Ramos (cell line): ENCODE measurements at regions not wholly inside any gene's neighbourhood (a gene's known extent, or its start where the extent isn't known, plus 50 kb on each side); places are given as distances from the start of the nearest gene placed in this dataset.

ENCODE experiments used
- in situ Hi-C: fragments of 300-500 bp; cut with MboI; formaldehyde crosslinking; loops from one replicate; pipeline ENCODE4 v1.14.3; 2022; ENCODE audit warnings: low sequenced_read_pairs; ENCODE audit not compliant: unreplicated experiment

GRCh38 chr3:67846166-67846565 is 191.8 kb upstream of the SUCLG2 start:
- in situ Hi-C loops = no loop called here

- in situ Hi-C loops = no loop called here
Measured at GRCh38 chr3:67832817-67833216, 178.4 kb upstream of the SUCLG2 start.

DNA sequence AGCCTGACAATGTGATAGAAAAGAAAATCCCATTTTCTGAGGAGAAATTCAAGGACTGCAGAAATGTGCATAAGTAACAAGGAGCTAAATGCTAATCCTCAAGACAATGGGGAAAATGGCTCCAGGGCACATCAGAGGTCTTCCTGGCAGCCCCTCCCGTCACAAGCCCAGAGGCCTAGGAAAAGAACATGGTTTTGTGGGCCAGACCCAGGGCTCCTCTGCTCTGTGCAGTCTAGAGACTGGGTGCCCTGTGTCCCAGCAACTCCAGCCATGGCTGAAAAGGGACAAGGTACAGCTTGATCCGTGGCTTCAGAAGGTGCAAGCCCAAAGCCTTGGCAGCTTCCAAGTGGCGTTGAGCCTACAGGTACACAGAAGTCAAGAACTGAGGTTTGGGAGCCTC is 176.8 kb upstream of the SUCLG2 start:
- in situ Hi-C loops = no loop called here

GRCh38 chr3:67828486-67829010 is 174.1 kb upstream of the SUCLG2 start:
- in situ Hi-C loops = no loop called here

GRCh38 chr3:67821135-67821534 is 166.7 kb upstream of the SUCLG2 start:
- in situ Hi-C loops = loop anchor here (25.0 kb wide), 1 partner anchor 1066 kb away; no protein-coding TSS in a partner anchor

- in situ Hi-C loops = loop anchor here (25.0 kb wide), 1 partner anchor 1068 kb away; no protein-coding TSS in a partner anchor
Measured at GRCh38 chr3:67819447-67819846, 165.0 kb upstream of the SUCLG2 start.

DNA sequence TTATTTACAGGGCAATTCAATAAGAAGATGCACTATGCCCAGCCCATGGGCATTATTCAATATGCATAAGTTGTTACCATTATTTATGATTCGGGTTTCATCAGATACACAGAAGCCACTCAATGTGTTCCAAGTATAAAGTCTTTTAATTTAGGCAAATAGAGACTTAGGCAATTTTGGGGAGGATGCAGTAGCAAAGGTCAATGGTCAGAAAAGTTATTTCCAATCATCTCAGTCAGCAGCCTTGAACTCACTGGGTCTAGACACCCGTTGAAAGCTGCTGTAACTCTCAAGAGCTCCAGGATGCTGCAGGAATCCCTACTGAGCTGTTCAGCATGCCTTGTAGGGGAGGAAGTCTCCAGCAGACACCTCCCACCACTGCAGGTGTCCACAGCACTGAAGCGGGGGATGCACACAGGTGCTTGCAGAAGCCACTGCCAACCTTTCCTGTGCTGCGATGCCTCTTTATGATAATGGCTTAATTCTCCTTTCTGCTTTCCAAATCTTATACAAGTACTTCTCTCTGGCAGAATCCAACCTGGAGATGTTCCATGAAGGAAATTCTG is 155.0 kb upstream of the SUCLG2 start:
- in situ Hi-C loops = loop anchor here (25.0 kb wide), 1 partner anchor 1078 kb away; no protein-coding TSS in a partner anchor

GRCh38 chr3:67808906-67809305 is 154.5 kb upstream of the SUCLG2 start:
- in situ Hi-C loops = loop anchor here (25.0 kb wide), 1 partner anchor 1078 kb away; no protein-coding TSS in a partner anchor

DNA sequence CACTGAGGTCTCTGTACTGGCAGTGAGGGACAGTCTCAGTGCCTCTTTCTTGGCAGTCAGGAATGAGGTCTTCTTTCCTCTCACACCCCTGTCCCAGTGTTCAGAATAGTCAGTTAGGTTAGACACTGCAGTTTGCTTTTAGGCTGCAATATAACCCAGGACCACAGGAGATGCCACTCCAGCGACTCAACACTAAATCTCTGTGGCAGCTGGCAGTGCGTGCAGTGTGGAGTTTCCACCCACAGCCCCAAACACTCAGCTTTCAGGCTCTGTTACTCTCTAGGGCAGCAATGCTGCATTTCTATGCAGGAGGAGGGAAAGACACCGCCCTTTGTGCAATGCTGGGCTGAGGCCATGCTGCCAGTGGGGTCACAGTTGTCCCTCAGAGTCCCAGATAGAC is 150.2 kb upstream of the SUCLG2 start:
- in situ Hi-C loops = loop anchor here (25.0 kb wide), 1 partner anchor 1083 kb away; no protein-coding TSS in a partner anchor

- in situ Hi-C loops = loop anchor here (25.0 kb wide), 1 partner anchor 1083 kb away; no protein-coding TSS in a partner anchor
Measured at GRCh38 chr3:67804089-67804488, 149.7 kb upstream of the SUCLG2 start.

DNA sequence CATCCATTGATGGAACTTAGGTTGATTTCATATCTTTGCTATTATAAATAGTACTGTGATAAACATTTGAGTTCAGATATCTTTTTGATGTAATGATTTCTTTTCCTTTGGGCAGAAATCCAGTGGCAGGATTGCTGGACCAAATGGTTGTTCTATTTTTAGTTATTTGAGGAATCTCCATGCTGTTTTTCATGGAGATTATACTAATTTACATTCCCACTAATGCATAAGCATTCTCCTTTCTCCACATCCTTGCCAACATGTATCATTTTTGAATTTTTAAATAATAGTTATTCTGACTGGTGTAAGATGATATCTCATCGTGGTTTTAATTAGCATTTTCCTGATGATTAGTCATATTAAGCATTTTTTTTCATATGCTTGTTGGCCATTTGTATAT is 144.0 kb upstream of the SUCLG2 start:
- in situ Hi-C loops = loop anchor here (25.0 kb wide), 1 partner anchor 836 kb away; no protein-coding TSS in a partner anchor

DNA sequence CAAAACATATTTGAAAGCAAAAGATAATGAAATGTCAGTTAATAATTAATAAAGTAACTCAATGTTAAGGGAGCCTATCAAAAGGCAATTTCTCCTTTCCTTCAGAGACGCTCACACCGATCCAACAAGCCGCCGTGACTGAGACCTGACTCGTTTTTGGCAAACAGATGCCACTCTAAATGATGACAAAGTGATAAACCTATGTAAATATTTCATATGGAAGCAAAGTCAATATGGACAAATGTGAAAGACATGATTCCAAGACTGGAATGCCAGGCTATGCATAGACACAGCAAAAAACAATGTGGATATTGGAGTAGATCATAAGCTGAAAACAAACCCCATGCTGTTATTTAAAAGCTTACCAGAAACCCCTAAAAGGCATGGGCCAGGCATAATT is 137.2 kb upstream of the SUCLG2 start:
- in situ Hi-C loops = loop anchor here (25.0 kb wide), 1 partner anchor 829 kb away; no protein-coding TSS in a partner anchor

GRCh38 chr3:67790043-67790442 is 135.6 kb upstream of the SUCLG2 start:
- in situ Hi-C loops = loop anchor here (25.0 kb wide), 1 partner anchor 828 kb away; no protein-coding TSS in a partner anchor

GRCh38 chr3:67788396-67788795 is 134.0 kb upstream of the SUCLG2 start:
- in situ Hi-C loops = loop anchor here (5.0 to 25.0 kb wide), 2 partner anchors 401 to 826 kb away; no protein-coding TSS in a partner anchor

DNA sequence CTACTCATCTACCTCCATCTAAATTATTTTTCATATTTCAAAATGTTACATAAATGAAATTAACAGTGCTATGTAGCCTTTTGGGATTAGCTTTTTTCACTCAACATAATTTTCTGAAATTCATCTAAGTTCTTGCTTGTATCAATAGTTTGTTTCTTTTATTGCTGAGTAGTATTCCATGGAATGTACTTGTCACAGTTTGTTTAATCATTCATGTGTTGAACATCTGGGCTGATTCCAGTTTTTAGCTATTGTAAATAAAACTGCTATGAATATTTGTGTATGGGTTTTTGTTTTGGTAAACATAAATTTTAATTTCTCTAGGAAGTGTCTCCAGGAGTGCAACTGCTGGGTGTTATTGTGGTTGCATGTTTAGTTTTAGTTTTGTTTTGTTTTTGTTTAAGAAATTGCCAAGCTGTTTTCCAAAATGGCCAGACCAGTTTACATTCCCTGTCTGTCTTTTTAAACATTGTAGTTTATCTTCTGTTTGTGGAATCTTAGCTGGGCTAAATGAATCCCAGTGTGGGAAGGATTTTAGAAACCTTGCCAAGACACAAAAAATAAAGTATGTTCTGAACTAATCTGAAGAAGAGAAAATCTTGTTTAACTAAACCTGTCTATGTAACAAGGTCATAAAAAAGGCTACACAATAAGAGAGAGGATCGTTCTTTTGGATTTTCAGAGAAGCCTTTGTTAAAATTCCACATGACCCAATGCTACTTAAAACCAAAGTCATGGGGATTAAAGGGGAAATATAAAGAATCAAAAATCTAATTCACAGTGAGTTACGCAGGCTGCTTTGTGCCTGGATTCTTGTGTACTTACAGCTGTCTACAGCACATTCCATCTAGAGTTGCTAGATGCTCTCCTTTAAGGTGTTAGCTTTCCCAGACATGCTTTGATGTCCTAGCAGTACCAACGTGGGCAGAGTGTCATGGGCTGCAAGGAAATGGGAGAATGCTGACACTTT is 129.2 kb upstream of the SUCLG2 start:
- in situ Hi-C loops = loop anchor here (25.0 kb wide), 1 partner anchor 821 kb away; no protein-coding TSS in a partner anchor

- in situ Hi-C loops = loop anchor here (25.0 kb wide), 1 partner anchor 820 kb away; no protein-coding TSS in a partner anchor
Measured at GRCh38 chr3:67781871-67782270, 127.5 kb upstream of the SUCLG2 start.

GRCh38 chr3:67781218-67781617 is 126.8 kb upstream of the SUCLG2 start:
- in situ Hi-C loops = loop anchor here (25.0 kb wide), 1 partner anchor 819 kb away; no protein-coding TSS in a partner anchor

GRCh38 chr3:67774676-67775075 is 120.3 kb upstream of the SUCLG2 start:
- in situ Hi-C loops = loop anchor here (25.0 kb wide), 1 partner anchor 812 kb away; no protein-coding TSS in a partner anchor

DNA sequence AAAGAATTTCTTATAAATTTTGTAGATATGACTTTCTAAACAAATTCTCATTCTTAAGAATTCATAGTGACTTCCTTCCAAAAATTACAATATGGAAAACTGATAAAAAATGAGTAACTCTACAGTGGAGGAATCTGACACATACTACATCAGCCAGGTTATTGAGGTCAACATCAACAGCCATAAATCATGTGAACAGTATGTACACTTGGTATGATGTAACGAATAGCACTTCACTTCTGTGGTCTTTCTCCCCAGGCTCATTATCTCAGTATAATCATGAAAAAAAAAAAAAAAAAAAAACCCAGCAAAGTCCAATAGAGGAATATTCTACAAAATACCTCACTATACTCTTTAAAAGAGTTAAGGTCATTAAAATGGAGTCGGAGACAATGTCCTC is 111.2 kb upstream of the SUCLG2 start:
- in situ Hi-C loops = no loop called here

DNA sequence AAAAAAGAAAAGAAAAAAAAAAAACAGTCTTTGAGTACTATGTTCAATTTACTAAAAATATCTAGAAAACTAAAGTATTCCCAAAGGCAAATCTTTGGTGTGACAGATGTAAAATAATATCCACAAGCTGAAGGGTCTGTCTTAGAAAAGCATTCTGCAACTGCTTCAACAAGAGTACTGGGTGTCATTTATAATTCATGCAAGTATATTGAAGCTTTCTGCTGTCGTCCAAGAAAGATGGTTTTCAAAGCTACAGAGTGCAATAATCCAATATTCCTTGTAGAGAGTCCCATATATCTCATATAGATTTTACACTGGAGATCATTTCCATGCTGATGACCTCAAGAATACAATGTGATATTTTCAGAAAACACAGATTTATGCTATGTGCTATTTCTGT is 90.9 kb upstream of the SUCLG2 start:
- in situ Hi-C loops = no loop called here
